HG03342 (cell line): ENCODE measurements at regions not wholly inside any gene's neighbourhood (a gene's known extent, or its start where the extent isn't known, plus 50 kb on each side); places are given as distances from the start of the nearest gene placed in this dataset.

Experiments used
- ATAC-seq: cut with Tn5 transposase; IDR thresholded peaks from one replicate; pipeline ENCODE4 v1.9.1; 2021; ENCODE audit warnings: mild to moderate bottlenecking, moderate library complexity; ENCODE audit not compliant: unreplicated experiment

- no peak for ATAC-seq
Measured at GRCh38 chr1:79074975-79075374, 68.4 kb upstream of the ADGRL4 start.

DNA sequence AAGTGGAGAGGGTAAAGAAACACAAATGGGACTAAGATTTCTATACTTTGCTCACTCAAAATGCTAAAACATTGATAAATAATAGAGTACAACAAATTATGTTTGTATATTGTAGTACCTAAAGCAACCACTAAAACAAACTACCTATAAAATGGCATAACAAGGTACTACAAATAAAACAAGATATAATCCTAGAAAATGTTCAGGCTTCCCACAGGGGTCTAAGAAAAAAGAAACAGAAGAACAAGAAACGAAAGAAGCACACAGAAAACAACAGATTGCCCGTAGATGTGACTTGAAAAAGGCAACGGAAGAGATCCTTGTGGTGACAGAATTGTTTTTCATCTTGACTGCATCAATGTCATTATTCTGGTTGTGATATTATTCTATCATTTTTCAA lies 63.3 kb upstream of the ADGRL4 start:
- no peak for ATAC-seq

- ATAC-seq = no peak
Measured at GRCh38 chr1:79059341-79059740, 52.8 kb upstream of the ADGRL4 start.
